Tibial artery (tissue), 4 donors: ENCODE measurements at regions not wholly inside any gene's neighbourhood (a gene's known extent, or its start where the extent isn't known, plus 50 kb on each side); places are given as distances from the start of the nearest gene placed in this dataset.

Experiments
- DNase-seq, 2 donors: peaks; one replicate each; pipeline ENCODE4 v3.0.0-alpha.2; 2019
- H3K27ac ChIP-seq, 2 donors: fragments of 200-600 bp; sonication (generic) in 1 of 2; 1 replicate in 1 of 2; 2 replicates in 1 of 2; pipeline ENCODE4 v1.5.1; 2018 to 2019; ENCODE audit warnings: mild to moderate bottlenecking in 1 of 2
- H3K27me3 ChIP-seq, 2 donors: fragments of 200-600 bp; sonication (generic) in 1 of 2; one replicate each; pipeline versions ENCODE4 v1.5.1 to v1.6.0; 2016 to 2019
- H3K36me3 ChIP-seq, 3 donors: fragments of 200-600 bp; sonication (generic) in 2 of 3; one replicate each; pipeline ENCODE4 v1.5.1; 2016 to 2019; ENCODE audit warnings: mild to moderate bottlenecking in 2 of 3
- H3K4me1 ChIP-seq, 4 donors: fragments of 200-600 bp; sonication (generic) in 2 of 4; 1 replicate in 3 of 4; 2 replicates in 1 of 4; pipeline ENCODE4 v1.5.1; 2016 to 2019
- H3K4me3 ChIP-seq, 2 donors: fragments of 200-600 bp; sonication (generic) in 1 of 2; 1 replicate in 1 of 2; 2 replicates in 1 of 2; pipeline ENCODE4 v1.5.1; 2018 to 2019; ENCODE audit warnings: mild to moderate bottlenecking in 2 of 2
- H3K9me3 ChIP-seq, 3 donors: fragments of 200-600 bp; sonication (generic) in 1 of 3; one replicate each; pipeline ENCODE4 v1.5.1; 2016 to 2019
- intact Hi-C: fragments of 100-400 bp; cut with DNase I; formaldehyde crosslinking; loops from one replicate; pipeline ENCODE4 v1.15.0; 2023; ENCODE audit warnings: low total_unique reads
- TF ChIP-seq, protein P1 (sequence below), 2 experiments: fragments of 200-600 bp in 1 of 2; fragments of 450-650 bp in 1 of 2; IDR thresholded peaks; one replicate each; pipeline ENCODE4 v1.5.1; 2017 to 2019; ENCODE audit warnings: antibody characterized with exemption in 2 of 2, mild to moderate bottlenecking in 1 of 2, moderate library complexity in 1 of 2

DNA sequence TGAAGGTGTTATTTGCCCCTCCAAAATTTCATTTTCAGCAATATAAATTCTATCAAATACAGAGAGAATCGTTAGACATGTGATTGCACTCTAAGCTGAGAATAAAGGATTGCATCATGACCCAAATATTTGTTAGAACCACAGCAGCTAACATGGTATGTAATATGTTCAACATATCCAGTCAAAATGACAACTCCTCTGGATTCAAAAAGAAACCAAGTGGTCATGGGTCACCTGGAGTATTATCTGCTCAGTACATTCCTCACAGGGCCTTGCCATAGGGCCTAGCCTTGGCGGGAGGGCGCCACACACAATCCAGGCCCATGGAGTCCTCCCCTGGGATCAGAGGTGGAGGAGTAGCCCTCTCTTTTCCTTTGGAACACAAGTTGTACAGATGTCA, 179.2 kb downstream of the HSD17B3 start:
- H3K27me3 ChIP-seq: no peaks in the 10 kb centered on the region
- no peak overlapping the region for H3K27ac ChIP-seq
- no peak for DNase-seq
- TF ChIP-seq, protein P1, sequence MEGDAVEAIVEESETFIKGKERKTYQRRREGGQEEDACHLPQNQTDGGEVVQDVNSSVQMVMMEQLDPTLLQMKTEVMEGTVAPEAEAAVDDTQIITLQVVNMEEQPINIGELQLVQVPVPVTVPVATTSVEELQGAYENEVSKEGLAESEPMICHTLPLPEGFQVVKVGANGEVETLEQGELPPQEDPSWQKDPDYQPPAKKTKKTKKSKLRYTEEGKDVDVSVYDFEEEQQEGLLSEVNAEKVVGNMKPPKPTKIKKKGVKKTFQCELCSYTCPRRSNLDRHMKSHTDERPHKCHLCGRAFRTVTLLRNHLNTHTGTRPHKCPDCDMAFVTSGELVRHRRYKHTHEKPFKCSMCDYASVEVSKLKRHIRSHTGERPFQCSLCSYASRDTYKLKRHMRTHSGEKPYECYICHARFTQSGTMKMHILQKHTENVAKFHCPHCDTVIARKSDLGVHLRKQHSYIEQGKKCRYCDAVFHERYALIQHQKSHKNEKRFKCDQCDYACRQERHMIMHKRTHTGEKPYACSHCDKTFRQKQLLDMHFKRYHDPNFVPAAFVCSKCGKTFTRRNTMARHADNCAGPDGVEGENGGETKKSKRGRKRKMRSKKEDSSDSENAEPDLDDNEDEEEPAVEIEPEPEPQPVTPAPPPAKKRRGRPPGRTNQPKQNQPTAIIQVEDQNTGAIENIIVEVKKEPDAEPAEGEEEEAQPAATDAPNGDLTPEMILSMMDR (IDR thresholded peaks at IDR 0.05): no peak
- no peaks in the 10 kb centered on the region for H3K36me3 ChIP-seq
- H3K4me3 ChIP-seq: no peak overlapping the region
- H3K9me3 ChIP-seq: no peaks in the 10 kb centered on the region
- intact Hi-C loops: no loop called here
- H3K4me1 ChIP-seq: peaks cover 0 to 16% (median 10%) of the 10 kb centered on the region in 4 donors

GRCh38 chr9:96122282-96122681, 179.7 kb downstream of the HSD17B3 start:
- Histone ChIP-seq H3K4me1 (peaks cover 0 to 16% (median 10%) of the 10 kb centered on the region in 4 donors), H3K36me3 (no peaks in the 10 kb centered on the region), H3K27me3 (no peaks in the 10 kb centered on the region), H3K27ac (no peak overlapping the region), H3K4me3 (no peak overlapping the region), H3K9me3 (no peaks in the 10 kb centered on the region)
- TF ChIP-seq, protein P1 (IDR thresholded peaks at IDR 0.05): no peak
- no peak for DNase-seq
- intact Hi-C loops: no loop called here

- Histone ChIP-seq H3K4me3 (no peak overlapping the region), H3K36me3 (no peaks in the 10 kb centered on the region), H3K9me3 (no peaks in the 10 kb centered on the region), H3K27me3 (no peaks in the 10 kb centered on the region), H3K27ac (no peak overlapping the region), H3K4me1 (peaks cover 0 to 16% (median 10%) of the 10 kb centered on the region in 4 donors)
- TF ChIP-seq, protein P1 (IDR thresholded peaks at IDR 0.05): no peak
- intact Hi-C loops: no loop called here
- DNase-seq: no peak
These were observed 180.8 kb downstream of the HSD17B3 start for GRCh38 chr9:96121136-96121535.

DNA sequence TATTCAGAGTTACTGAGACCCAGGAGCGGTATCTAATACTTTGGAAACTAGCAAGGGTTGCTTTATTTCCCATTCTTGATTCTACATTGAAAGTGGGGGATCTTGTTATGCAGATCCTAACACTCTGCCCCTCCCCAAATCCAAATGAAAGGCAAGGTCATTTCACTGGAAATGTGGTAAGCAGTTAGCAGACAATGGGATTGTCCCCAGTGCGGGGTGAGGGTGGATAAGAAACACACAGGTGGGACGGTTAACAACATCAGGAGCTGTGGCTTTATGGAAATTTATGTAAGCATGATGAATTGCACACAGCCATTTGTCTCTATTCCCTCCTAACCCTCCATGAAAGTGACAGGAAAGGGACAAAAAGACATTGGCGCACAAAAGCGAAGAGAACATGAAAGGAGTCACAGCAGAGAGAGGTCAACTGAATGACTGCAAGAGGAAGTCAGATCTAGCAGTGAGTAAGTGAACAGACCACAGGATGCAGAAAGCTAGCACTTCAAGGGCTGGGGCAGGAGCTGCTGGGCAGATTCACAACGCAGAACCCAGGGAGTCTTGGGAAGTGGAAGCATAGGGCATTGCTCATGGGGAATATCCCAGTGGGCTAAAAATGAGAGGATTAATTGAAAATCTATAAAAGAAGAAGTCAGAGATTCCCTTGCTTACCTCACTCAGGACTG, 184.4 kb downstream of the HSD17B3 start:
- H3K9me3 ChIP-seq: no peaks in the 10 kb centered on the region
- H3K36me3 ChIP-seq: no peaks in the 10 kb centered on the region
- DNase-seq: no peak
- H3K27ac ChIP-seq: no peak overlapping the region
- H3K27me3 ChIP-seq: no peaks in the 10 kb centered on the region
- TF ChIP-seq, protein P1 (IDR thresholded peaks at IDR 0.05): no peak
- intact Hi-C loops: no loop called here
- no peak overlapping the region for H3K4me3 ChIP-seq
- H3K4me1 ChIP-seq: peaks cover 0 to 4% (median 3%) of the 10 kb centered on the region in 4 donors

DNA sequence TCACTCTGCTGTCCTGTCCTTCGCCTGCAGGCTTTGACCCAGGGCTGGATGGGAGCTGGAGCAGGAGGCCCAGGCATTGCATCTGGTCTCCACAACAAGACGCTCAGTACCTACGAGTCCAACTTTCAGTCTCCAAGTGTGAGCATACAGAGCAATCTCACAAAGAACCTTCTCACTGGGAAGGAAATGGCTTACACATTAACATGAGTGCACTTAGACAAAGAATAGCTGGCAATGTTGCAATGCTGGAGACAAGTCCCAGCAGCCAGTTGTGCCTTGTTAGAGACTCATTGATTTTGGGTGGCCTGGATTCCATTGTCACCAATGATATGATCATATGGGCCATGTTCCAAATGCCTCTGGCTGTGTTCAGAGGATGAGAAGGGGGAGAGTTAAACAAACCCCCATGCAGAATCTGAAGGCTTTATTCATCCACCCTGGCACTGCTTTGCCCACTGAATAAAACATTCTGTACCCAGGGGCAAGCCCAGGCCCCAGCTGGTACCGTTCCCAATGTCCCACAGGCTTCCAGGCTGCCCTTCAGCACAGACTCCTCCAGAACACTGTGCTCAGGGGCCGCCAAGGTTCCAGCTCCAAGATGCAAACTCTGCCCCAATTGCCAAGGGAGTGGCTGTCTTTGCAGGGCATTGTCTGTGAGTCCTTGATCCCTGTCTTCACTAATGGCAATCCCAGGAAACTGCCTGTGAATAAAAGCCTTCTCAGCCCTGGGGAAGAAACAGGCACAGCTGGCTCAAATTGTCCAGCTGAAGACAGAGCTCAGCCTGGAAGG, 185.5 kb downstream of the HSD17B3 start:
- TF ChIP-seq, protein P1 (IDR thresholded peaks at IDR 0.05): no peak
- intact Hi-C loops: no loop called here
- no peak overlapping the region for H3K27ac ChIP-seq
- no peaks in the 10 kb centered on the region for H3K4me1 ChIP-seq
- no peaks in the 10 kb centered on the region for H3K9me3 ChIP-seq
- H3K4me3 ChIP-seq: no peak overlapping the region
- no peaks in the 10 kb centered on the region for H3K36me3 ChIP-seq
- DNase-seq: no peak
- H3K27me3 ChIP-seq: no peaks in the 10 kb centered on the region
